H1 (cell line): ENCODE measurements at regions not wholly inside any gene's neighbourhood (a gene's known extent, or its start where the extent isn't known, plus 50 kb on each side); places are given as distances from the start of the nearest gene placed in this dataset.

Experiments used
- CEBPB ChIP-seq: IDR thresholded peaks from 2 replicates; pipeline ENCODE4 v1.6.1; 2012; ENCODE audit warnings: low read depth, low read length
- CHD2 ChIP-seq: IDR thresholded peaks from 2 replicates; pipeline ENCODE4 v1.6.1; 2012; ENCODE audit warnings: low read length, improper control_type of control experiment
- CREB1 ChIP-seq: IDR thresholded peaks from 2 replicates; pipeline ENCODE4 v1.6.1; 2012; ENCODE audit warnings: inconsistent platforms
- EP300 ChIP-seq, 2 experiments: IDR thresholded peaks; 1 replicate in 1 of 2; 2 replicates in 1 of 2; pipeline ENCODE4 v1.6.1; 2011 to 2012; ENCODE audit warnings: low read depth in 2 of 2, low read length in 2 of 2, mild to moderate bottlenecking in 2 of 2, borderline replicate concordance in 1 of 2, inconsistent platforms in 1 of 2, moderate library complexity in 1 of 2
- POLR2A ChIP-seq, 2 experiments: IDR thresholded peaks; 1 replicate in 1 of 2; 2 replicates in 1 of 2; pipeline ENCODE4 v1.6.1; 2011; ENCODE audit warnings: low read depth in 2 of 2, low read length in 2 of 2, mild to moderate bottlenecking in 2 of 2; ENCODE audit errors: control extremely low read depth in 1 of 2
- POLR2AphosphoS5 ChIP-seq: IDR thresholded peaks from 2 replicates; pipeline ENCODE4 v1.6.1; 2011; ENCODE audit warnings: low read depth, low read length
- RAD21 ChIP-seq, 2 experiments: IDR thresholded peaks in 1 of 2; conservative IDR thresholded peaks in 1 of 2; 2 replicates each; pipeline ENCODE4 v1.6.1; 2011; ENCODE audit warnings: low read depth in 2 of 2, low read length in 2 of 2, improper control_type of control experiment in 1 of 2, inconsistent platforms in 1 of 2, mild to moderate bottlenecking in 1 of 2, moderate library complexity in 1 of 2
- ZNF274 ChIP-seq: IDR thresholded peaks from 2 replicates; pipeline ENCODE4 v1.7.0; 2012; ENCODE audit warnings: low read length, borderline replicate concordance; ENCODE audit errors: extremely low read depth
- TF ChIP-seq, protein P1 (sequence below), 3 experiments: IDR thresholded peaks; 1 replicate in 2 of 3; 2 replicates in 1 of 3; pipeline versions ENCODE4 v1.5.1 to v1.6.1; 2011; ENCODE audit warnings: low read length in 3 of 3, mild to moderate bottlenecking in 3 of 3, inconsistent platforms in 2 of 3, low read depth in 1 of 3, moderate library complexity in 1 of 3; ENCODE audit not compliant: insufficient read depth in 1 of 3; ENCODE audit errors: control extremely low read depth in 1 of 3

- TF ChIP-seq RAD21 (IDR thresholded peaks at IDR 0.05 in 1 of 2, conservative IDR thresholded peaks at IDR 0.05 in 1 of 2; ENCODE audit: low read depth in 2 of 2, low read length in 2 of 2) (no peak), POLR2AphosphoS5 (no peak), ZNF274 (no peak), CHD2 (no peak), CEBPB (no peak), EP300 (IDR thresholded peaks at IDR 0.05; ENCODE audit: borderline replicate concordance in 1 of 2, low read depth in 2 of 2, low read length in 2 of 2) (no peak), CREB1 (no peak), POLR2A (IDR thresholded peaks at IDR 0.05; ENCODE audit: control extremely low read depth in 1 of 2, low read depth in 2 of 2, low read length in 2 of 2) (no peak)
- TF ChIP-seq, protein P1, sequence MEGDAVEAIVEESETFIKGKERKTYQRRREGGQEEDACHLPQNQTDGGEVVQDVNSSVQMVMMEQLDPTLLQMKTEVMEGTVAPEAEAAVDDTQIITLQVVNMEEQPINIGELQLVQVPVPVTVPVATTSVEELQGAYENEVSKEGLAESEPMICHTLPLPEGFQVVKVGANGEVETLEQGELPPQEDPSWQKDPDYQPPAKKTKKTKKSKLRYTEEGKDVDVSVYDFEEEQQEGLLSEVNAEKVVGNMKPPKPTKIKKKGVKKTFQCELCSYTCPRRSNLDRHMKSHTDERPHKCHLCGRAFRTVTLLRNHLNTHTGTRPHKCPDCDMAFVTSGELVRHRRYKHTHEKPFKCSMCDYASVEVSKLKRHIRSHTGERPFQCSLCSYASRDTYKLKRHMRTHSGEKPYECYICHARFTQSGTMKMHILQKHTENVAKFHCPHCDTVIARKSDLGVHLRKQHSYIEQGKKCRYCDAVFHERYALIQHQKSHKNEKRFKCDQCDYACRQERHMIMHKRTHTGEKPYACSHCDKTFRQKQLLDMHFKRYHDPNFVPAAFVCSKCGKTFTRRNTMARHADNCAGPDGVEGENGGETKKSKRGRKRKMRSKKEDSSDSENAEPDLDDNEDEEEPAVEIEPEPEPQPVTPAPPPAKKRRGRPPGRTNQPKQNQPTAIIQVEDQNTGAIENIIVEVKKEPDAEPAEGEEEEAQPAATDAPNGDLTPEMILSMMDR (IDR thresholded peaks at IDR 0.05; ENCODE audit: control extremely low read depth in 1 of 3, insufficient read depth in 1 of 3, low read depth in 1 of 3, low read length in 3 of 3), result no peak
Measured at GRCh38 chr12:92486443-92487137, 216.2 kb upstream of the PLEKHG7 start.
